H9 (cell line): ENCODE measurements at regions not wholly inside any gene's neighbourhood (a gene's known extent, or its start where the extent isn't known, plus 50 kb on each side); places are given as distances from the start of the nearest gene placed in this dataset.

ENCODE experiments used
- DNase-seq: peaks from one replicate; pipeline ENCODE4 v3.0.0-alpha.2; 2017
- H2AFZ ChIP-seq: one replicate; pipeline ENCODE4 v1.6.1; 2013; ENCODE audit warnings: mild to moderate bottlenecking, low read length, control low read depth, moderate library complexity
- H2AK5ac ChIP-seq: 2 replicates; pipeline ENCODE4 v1.6.1; 2013; ENCODE audit warnings: low read length, control low read depth, mixed read lengths; ENCODE audit not compliant: insufficient read length
- H2BK120ac ChIP-seq: one replicate; pipeline ENCODE4 v1.6.1; 2013; ENCODE audit warnings: low read depth, mild to moderate bottlenecking, low read length, control low read depth, inconsistent platforms; ENCODE audit not compliant: poor library complexity, severe bottlenecking
- H2BK12ac ChIP-seq: 2 replicates; pipeline ENCODE4 v1.6.1; 2013; ENCODE audit warnings: low read length, control low read depth, mixed read lengths, low read depth; ENCODE audit not compliant: insufficient read length
- H2BK15ac ChIP-seq: 2 replicates; pipeline ENCODE4 v1.6.1; 2013; ENCODE audit warnings: low read depth, low read length, control low read depth
- H2BK20ac ChIP-seq: one replicate; pipeline ENCODE4 v1.6.1; 2013; ENCODE audit warnings: low read depth, mild to moderate bottlenecking, low read length, control low read depth, inconsistent platforms; ENCODE audit not compliant: poor library complexity, severe bottlenecking
- H2BK5ac ChIP-seq: 2 replicates; pipeline ENCODE4 v1.6.1; 2013; ENCODE audit warnings: low read length, control low read depth, mixed read lengths; ENCODE audit not compliant: insufficient read length
- H3K14ac ChIP-seq: 2 replicates; pipeline ENCODE4 v1.6.1; 2013; ENCODE audit warnings: low read length, control low read depth; ENCODE audit not compliant: insufficient read depth
- H3K18ac ChIP-seq: 2 replicates; pipeline ENCODE4 v1.6.1; 2013; ENCODE audit warnings: low read depth, mild to moderate bottlenecking, mixed read lengths, low read length, control low read depth; ENCODE audit not compliant: insufficient read length
- H3K23ac ChIP-seq: 2 replicates; pipeline ENCODE4 v1.6.1; 2013; ENCODE audit warnings: low read length, control low read depth, mixed read lengths, low read depth; ENCODE audit not compliant: insufficient read length
- H3K23me2 ChIP-seq: 2 replicates; pipeline ENCODE4 v1.6.1; 2013; ENCODE audit warnings: low read depth, mild to moderate bottlenecking, mixed read lengths, low read length, control low read depth; ENCODE audit not compliant: insufficient read length, poor library complexity, severe bottlenecking
- H3K27ac ChIP-seq: 2 replicates; pipeline ENCODE4 v1.5.1; 2013; ENCODE audit warnings: low read length, control low read depth, mixed read lengths, low read depth; ENCODE audit not compliant: insufficient read length
- H3K27me3 ChIP-seq: 2 replicates; pipeline ENCODE4 v1.6.1; 2013; ENCODE audit warnings: low read length, control low read depth, inconsistent platforms; ENCODE audit not compliant: insufficient read depth
- H3K4ac ChIP-seq: 2 replicates; pipeline ENCODE4 v1.6.1; 2013; ENCODE audit warnings: low read depth, mild to moderate bottlenecking, control low read depth, inconsistent platforms, low read length, moderate library complexity
- H3K4me1 ChIP-seq: 2 replicates; pipeline ENCODE4 v1.6.1; 2013; ENCODE audit warnings: low read length, control low read depth, inconsistent platforms; ENCODE audit not compliant: insufficient read depth
- H3K4me2 ChIP-seq: 2 replicates; pipeline ENCODE4 v1.6.1; 2013; ENCODE audit warnings: low read length, control low read depth, mixed read lengths; ENCODE audit not compliant: insufficient read length, insufficient read depth
- H3K56ac ChIP-seq: 2 replicates; pipeline ENCODE4 v1.6.1; 2013; ENCODE audit warnings: low read depth, mild to moderate bottlenecking, mixed read lengths, low read length, control low read depth; ENCODE audit not compliant: insufficient read length
- H3K79me1 ChIP-seq: 2 replicates; pipeline ENCODE4 v1.6.1; 2013; ENCODE audit warnings: low read depth, mild to moderate bottlenecking, moderate library complexity, low read length, control low read depth, inconsistent platforms; ENCODE audit not compliant: insufficient read depth, poor library complexity, severe bottlenecking
- H3K79me2 ChIP-seq: 2 replicates; pipeline ENCODE4 v1.6.1; 2013; ENCODE audit warnings: low read length, control low read depth, inconsistent platforms; ENCODE audit not compliant: insufficient read depth
- H3K9ac ChIP-seq: 2 replicates; pipeline ENCODE4 v1.6.1; 2013; ENCODE audit warnings: low read length, control low read depth, mixed read lengths; ENCODE audit not compliant: insufficient read length; ENCODE audit errors: extremely low read depth
- H3K9me3 ChIP-seq: one replicate; pipeline ENCODE4 v1.6.1; 2013; ENCODE audit warnings: low read depth, low read length, inconsistent platforms; ENCODE audit not compliant: control insufficient read depth
- H3T11ph ChIP-seq: one replicate; pipeline ENCODE4 v1.6.1; 2013; ENCODE audit warnings: mild to moderate bottlenecking, low read length, control low read depth, inconsistent platforms
- H4K20me1 ChIP-seq: one replicate; pipeline ENCODE4 v1.6.1; 2013; ENCODE audit not compliant: control insufficient read depth, insufficient read length, insufficient read depth
- H4K5ac ChIP-seq: 2 replicates; pipeline ENCODE4 v1.6.1; 2013; ENCODE audit warnings: low read depth, mild to moderate bottlenecking, mixed read lengths, low read length, control low read depth; ENCODE audit not compliant: insufficient read length
- H4K8ac ChIP-seq: replicated peaks from 2 replicates; pipeline ENCODE4 v1.6.1; 2013; ENCODE audit warnings: low read length, control low read depth, mixed read lengths, low read depth; ENCODE audit not compliant: insufficient read length
- H4K91ac ChIP-seq: 2 replicates; pipeline ENCODE4 v1.6.1; 2013; ENCODE audit warnings: low read depth, mild to moderate bottlenecking, moderate library complexity, mixed read lengths, low read length, control low read depth; ENCODE audit not compliant: insufficient read length
- H3K27ac Mint-ChIP-seq, 3 experiments: 2 replicates in 2 of 3; 3 replicates in 1 of 3; pipeline ENCODE4 v1.8.0; 2020 to 2021; ENCODE audit warnings: mixed read lengths in 3 of 3, mild to moderate bottlenecking in 1 of 3, moderate library complexity in 1 of 3
- H3K27me3 Mint-ChIP-seq: 2 replicates; pipeline ENCODE4 v1.8.0; 2021; ENCODE audit warnings: low read depth, mild to moderate bottlenecking, moderate library complexity, mixed read lengths
- H3K36me3 Mint-ChIP-seq, 3 experiments: 2 replicates in 2 of 3; 3 replicates in 1 of 3; pipeline ENCODE4 v1.8.0; 2020 to 2021; ENCODE audit warnings: low read depth in 3 of 3, mixed read lengths in 3 of 3; ENCODE audit not compliant: insufficient read depth in 1 of 3
- H3K4me1 Mint-ChIP-seq, 2 experiments: 2 replicates each; pipeline ENCODE4 v1.8.0; 2020; ENCODE audit warnings: mixed read lengths in 2 of 2
- H3K4me3 Mint-ChIP-seq, 2 experiments: 2 replicates in 1 of 2; 3 replicates in 1 of 2; pipeline ENCODE4 v1.8.0; 2020 to 2021; ENCODE audit warnings: mild to moderate bottlenecking in 2 of 2, mixed read lengths in 2 of 2, moderate library complexity in 1 of 2
- H3K9me3 Mint-ChIP-seq, 2 experiments: 2 replicates in 1 of 2; 3 replicates in 1 of 2; pipeline ENCODE4 v1.8.0; 2020; ENCODE audit warnings: mild to moderate bottlenecking in 2 of 2, mixed read lengths in 2 of 2, moderate library complexity in 1 of 2
- WGBS: extraction: QIAGEN DNeasy Blood & Tissue Kit; methylation state at CpG from one replicate; pipeline ENCODE4 v1.1.7; 2013; ENCODE audit warnings: missing lambda C conversion rate, low lambda C conversion rate, mixed read lengths; ENCODE audit not compliant: insufficient read length; ENCODE audit errors: extremely low coverage; 5-methylcytosine and 5-hydroxymethylcytosine counted together
- TF ChIP-seq, protein P1 (sequence below): fragments of 200-600 bp; sonication (generic); conservative IDR thresholded peaks from 3 replicates; pipeline ENCODE4 v1.8.0; 2021; ENCODE audit warnings: antibody characterized with exemption, mild to moderate bottlenecking

DNA sequence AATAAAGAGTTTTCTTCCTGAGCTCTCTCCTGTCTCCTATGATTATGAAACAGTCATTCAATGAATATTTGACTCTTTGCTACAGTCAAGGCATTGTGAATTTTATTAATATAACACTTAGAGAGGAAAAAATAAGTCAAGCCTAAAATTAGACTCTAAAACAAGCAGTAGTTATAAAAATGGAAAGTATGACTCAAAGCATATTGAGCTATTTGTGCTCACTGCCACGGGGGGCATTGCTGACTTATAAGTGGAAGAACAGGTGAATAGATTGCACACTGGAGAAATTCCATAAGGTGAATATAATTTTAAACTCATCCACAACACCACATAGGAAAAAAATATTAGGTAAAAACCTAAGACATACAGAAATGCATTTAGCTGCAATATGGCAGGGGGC lies 87.7 kb upstream of the CCDC196 start:
- Histone ChIP-seq H3K23me2 (no peaks in the 10 kb centered on the region), H2BK15ac (no peak overlapping the region), H4K8ac (no peak overlapping the region), H2AFZ (no peak overlapping the region), H3K9me3 (no peaks in the 10 kb centered on the region), H4K5ac (no peak overlapping the region), H3T11ph (no peak overlapping the region), H3K18ac (no peak overlapping the region), H4K20me1 (no peaks in the 10 kb centered on the region), H2BK12ac (no peak overlapping the region), H3K4ac (no peak overlapping the region), H3K9ac (no peak overlapping the region), H3K4me1 (no peaks in the 10 kb centered on the region), H3K4me2 (no peak overlapping the region), H3K14ac (no peak overlapping the region), H3K79me2 (no peaks in the 10 kb centered on the region), H3K27ac (no peak overlapping the region), H2BK120ac (no peak overlapping the region), H3K27me3 (no peaks in the 10 kb centered on the region), H2BK5ac (no peak overlapping the region), H4K91ac (no peak overlapping the region), H2AK5ac (no peak overlapping the region), H3K56ac (no peak overlapping the region), H2BK20ac (no peak overlapping the region), H3K23ac (no peak overlapping the region), H3K79me1 (no peaks in the 10 kb centered on the region)
- H3K9me3 Mint-ChIP-seq, result no peaks in the 10 kb centered on the region
- no peak overlapping the region for H3K27ac Mint-ChIP-seq
- TF ChIP-seq, protein P1, sequence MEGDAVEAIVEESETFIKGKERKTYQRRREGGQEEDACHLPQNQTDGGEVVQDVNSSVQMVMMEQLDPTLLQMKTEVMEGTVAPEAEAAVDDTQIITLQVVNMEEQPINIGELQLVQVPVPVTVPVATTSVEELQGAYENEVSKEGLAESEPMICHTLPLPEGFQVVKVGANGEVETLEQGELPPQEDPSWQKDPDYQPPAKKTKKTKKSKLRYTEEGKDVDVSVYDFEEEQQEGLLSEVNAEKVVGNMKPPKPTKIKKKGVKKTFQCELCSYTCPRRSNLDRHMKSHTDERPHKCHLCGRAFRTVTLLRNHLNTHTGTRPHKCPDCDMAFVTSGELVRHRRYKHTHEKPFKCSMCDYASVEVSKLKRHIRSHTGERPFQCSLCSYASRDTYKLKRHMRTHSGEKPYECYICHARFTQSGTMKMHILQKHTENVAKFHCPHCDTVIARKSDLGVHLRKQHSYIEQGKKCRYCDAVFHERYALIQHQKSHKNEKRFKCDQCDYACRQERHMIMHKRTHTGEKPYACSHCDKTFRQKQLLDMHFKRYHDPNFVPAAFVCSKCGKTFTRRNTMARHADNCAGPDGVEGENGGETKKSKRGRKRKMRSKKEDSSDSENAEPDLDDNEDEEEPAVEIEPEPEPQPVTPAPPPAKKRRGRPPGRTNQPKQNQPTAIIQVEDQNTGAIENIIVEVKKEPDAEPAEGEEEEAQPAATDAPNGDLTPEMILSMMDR, result no peak
- no CpG with 5 or more reads among the region's 1 CpG for WGBS
- H3K4me1 Mint-ChIP-seq, result no peaks in the 10 kb centered on the region
- H3K36me3 Mint-ChIP-seq, result no peaks in the 10 kb centered on the region
- DNase-seq, result no peak
- no peak overlapping the region for H3K4me3 Mint-ChIP-seq
- no peaks in the 10 kb centered on the region for H3K27me3 Mint-ChIP-seq
